IMR-90 (cell line): ENCODE measurements at regions not wholly inside any gene's neighbourhood (a gene's known extent, or its start where the extent isn't known, plus 50 kb on each side); places are given as distances from the start of the nearest gene placed in this dataset.

Experiments used
- ATAC-seq: fragments of 200-7000 bp; cut with Tn5 transposase; 2 replicates; pipeline ENCODE4 v1.9.1; 2020; ENCODE audit warnings: low read depth, mild to moderate bottlenecking, moderate library complexity
- BruUV-seq: library from RNA; stranded (reverse); fragments of 400-500 nt; replicated peaks from 2 replicates; lab custom pipeline; 2021; lab: Mats Ljungman, UMichigan
- CTCF ChIA-PET: fragments of 300-600 bp; formaldehyde crosslinking; extraction: SDS; loops from one replicate; lab custom pipeline; 2021; ENCODE audit warnings: antibody characterized with exemption; lab: Yijun Ruan, JAX
- POLR2A ChIA-PET: fragments of 300-600 bp; sonication (Branson Sonifier 250); formaldehyde crosslinking; loops from one replicate; lab custom pipeline; 2022; ENCODE audit warnings: antibody characterized with exemption; ENCODE audit not compliant: unreplicated experiment; lab: Charles Lee
- DNase-seq: peaks from one replicate; pipeline ENCODE4 v3.0.0; 2013
- H2AFZ ChIP-seq: replicated peaks from 2 replicates; pipeline ENCODE3; 2013; ENCODE audit warnings: low read length, mild to moderate bottlenecking; ENCODE audit not compliant: poor library complexity
- H2AK5ac ChIP-seq: 2 replicates; pipeline ENCODE4 v1.6.1; 2013; ENCODE audit warnings: low read depth, low read length, inconsistent platforms
- H2AK9ac ChIP-seq: replicated peaks from 2 replicates; pipeline ENCODE3; 2013; ENCODE audit warnings: mild to moderate bottlenecking, low read depth, low read length, moderate library complexity; ENCODE audit not compliant: poor library complexity
- H2BK120ac ChIP-seq: 2 replicates; pipeline ENCODE4 v1.6.1; 2013; ENCODE audit warnings: low read depth, low read length, inconsistent platforms
- H2BK15ac ChIP-seq: 3 replicates; pipeline ENCODE4 v1.6.1; 2013; ENCODE audit warnings: low read depth, low read length, inconsistent platforms
- H2BK20ac ChIP-seq: 2 replicates; pipeline ENCODE4 v1.6.1; 2013; ENCODE audit warnings: low read depth, mild to moderate bottlenecking, inconsistent platforms, low read length, moderate library complexity
- H2BK5ac ChIP-seq: 2 replicates; pipeline ENCODE4 v1.6.1; 2013; ENCODE audit warnings: mild to moderate bottlenecking, low read depth, low read length, inconsistent platforms; ENCODE audit not compliant: poor library complexity, severe bottlenecking
- H3K14ac ChIP-seq: replicated peaks from 2 replicates; pipeline ENCODE4 v1.6.1; 2013; ENCODE audit warnings: low read depth, low read length, inconsistent platforms
- H3K18ac ChIP-seq: 2 replicates; pipeline ENCODE4 v1.6.1; 2013; ENCODE audit warnings: low read depth, low read length, control low read depth
- H3K23ac ChIP-seq: 2 replicates; pipeline ENCODE4 v1.6.1; 2013; ENCODE audit warnings: low read depth, low read length, inconsistent platforms
- H3K27ac ChIP-seq: 2 replicates; pipeline ENCODE4 v1.5.1; 2013; ENCODE audit warnings: mild to moderate bottlenecking, control low read depth, low read length; ENCODE audit not compliant: insufficient read depth
- H3K27me3 ChIP-seq: 2 replicates; pipeline ENCODE4 v1.6.1; 2013; ENCODE audit warnings: low read length; ENCODE audit not compliant: control insufficient read depth, insufficient read depth
- H3K36me3 ChIP-seq: 2 replicates; pipeline ENCODE4 v1.6.1; 2013; ENCODE audit warnings: low read length, mixed read lengths; ENCODE audit not compliant: control insufficient read depth, insufficient read depth
- H3K4ac ChIP-seq: 2 replicates; pipeline ENCODE4 v1.6.1; 2013; ENCODE audit warnings: low read depth, low read length, inconsistent platforms
- H3K4me1 ChIP-seq: 2 replicates; pipeline ENCODE4 v1.6.1; 2013; ENCODE audit warnings: low read length, mixed read lengths; ENCODE audit not compliant: control insufficient read depth, insufficient read depth
- H3K4me2 ChIP-seq: 2 replicates; pipeline ENCODE4 v1.6.1; 2013; ENCODE audit warnings: low read depth, mild to moderate bottlenecking, control low read depth, low read length, moderate library complexity
- H3K4me3 ChIP-seq: 2 replicates; pipeline ENCODE4 v1.5.1; 2013; ENCODE audit warnings: low read depth, mild to moderate bottlenecking, control low read depth, low read length, moderate library complexity; ENCODE audit not compliant: insufficient read depth
- H3K56ac ChIP-seq: 2 replicates; pipeline ENCODE4 v1.6.1; 2013; ENCODE audit warnings: low read length, inconsistent platforms; ENCODE audit not compliant: insufficient read depth; ENCODE audit errors: extremely low read depth
- H3K79me1 ChIP-seq, 2 experiments: 2 replicates each; pipeline ENCODE4 v1.6.1; 2013; ENCODE audit warnings: low read length in 2 of 2, inconsistent platforms in 1 of 2, low read depth in 1 of 2
- H3K9ac ChIP-seq: 2 replicates; pipeline ENCODE4 v1.6.1; 2013; ENCODE audit warnings: low read depth, low read length, control low read depth
- H3K9me1 ChIP-seq: 2 replicates; pipeline ENCODE4 v1.6.1; 2013; ENCODE audit warnings: low read length, inconsistent platforms; ENCODE audit not compliant: insufficient read depth
- H3K9me3 ChIP-seq: 2 replicates; pipeline ENCODE4 v1.6.1; 2013; ENCODE audit warnings: low read length; ENCODE audit not compliant: control insufficient read depth, insufficient read depth
- H4K20me1 ChIP-seq: 2 replicates; pipeline ENCODE4 v1.6.1; 2013; ENCODE audit warnings: low read length, inconsistent platforms; ENCODE audit not compliant: insufficient read depth
- H4K5ac ChIP-seq: 2 replicates; pipeline ENCODE4 v1.6.1; 2013; ENCODE audit warnings: mild to moderate bottlenecking, low read depth, low read length, control low read depth
- H4K8ac ChIP-seq, 2 experiments: 2 replicates each; pipeline ENCODE4 v1.6.1; 2013; ENCODE audit warnings: low read depth in 2 of 2, low read length in 2 of 2, control low read depth in 1 of 2, inconsistent platforms in 1 of 2
- H4K91ac ChIP-seq: 2 replicates; pipeline ENCODE4 v1.6.1; 2013; ENCODE audit warnings: low read depth, low read length, inconsistent platforms; ENCODE audit not compliant: insufficient read depth
- MXI1 ChIP-seq: IDR thresholded peaks from 2 replicates; pipeline ENCODE4 v1.6.1; 2012; ENCODE audit warnings: low read depth, mild to moderate bottlenecking, low read length, moderate library complexity, borderline replicate concordance
- POLR2A ChIP-seq: IDR thresholded peaks from 2 replicates; pipeline ENCODE4 v1.6.1; 2012; ENCODE audit warnings: mild to moderate bottlenecking, low read depth, low read length
- RAD21 ChIP-seq: IDR thresholded peaks from 2 replicates; pipeline ENCODE4 v1.6.1; 2012; ENCODE audit warnings: low read length, improper control_type of control experiment
- RCOR1 ChIP-seq: IDR thresholded peaks from 2 replicates; pipeline ENCODE4 v1.6.1; 2012; ENCODE audit warnings: mild to moderate bottlenecking, low read length, improper control_type of control experiment; ENCODE audit not compliant: insufficient replicate concordance
- WGBS, 2 experiments: methylation state at CpG; one replicate each; pipeline versions ENCODE4 v1.1.5 to v1.1.7; 2013; ENCODE audit warnings: missing lambda C conversion rate in 2 of 2; ENCODE audit not compliant: insufficient read length in 1 of 2; ENCODE audit errors: extremely low coverage in 2 of 2; 5-methylcytosine and 5-hydroxymethylcytosine counted together
- dilution Hi-C: fragments of 300-500 bp; cut with HindIII; formaldehyde crosslinking; loops from one replicate; pipeline ENCODE4 v1.14.3; 2018; ENCODE audit warnings: low sequenced_read_pairs; ENCODE audit not compliant: unreplicated experiment
- in situ Hi-C: fragments of 300-500 bp; cut with MboI; formaldehyde crosslinking; loops from 3 replicates; pipeline ENCODE4 v1.14.3; 2019; ENCODE audit warnings: low sequenced_read_pairs, inconsistent platforms, mixed read lengths
- intact Hi-C: fragments of 100-400 bp; cut with micrococcal nuclease; formaldehyde crosslinking; loops from 2 replicates; pipeline ENCODE4 v1.10.0; 2022

GRCh38 chr15:53840681-53841080, 81.2 kb upstream of the WDR72 start:
- Histone ChIP-seq H3K56ac (no peak overlapping the region), H2BK15ac (no peak overlapping the region), H3K9me3 (peaks cover 5% of the 10 kb centered on the region; the same call in 1 of the 2 replicates), H3K14ac (no peak overlapping the region), H2AK5ac (no peak overlapping the region), H4K5ac (no peak overlapping the region), H3K27ac (no peak overlapping the region), H2BK20ac (no peak overlapping the region), H3K23ac (no peak overlapping the region), H3K9ac (no peak overlapping the region), H2AK9ac (no peak overlapping the region), H2BK120ac (no peak overlapping the region), H4K91ac (no peak overlapping the region), H3K4ac (no peak overlapping the region), H3K4me2 (no peak overlapping the region), H3K36me3 (no peaks in the 10 kb centered on the region), H3K27me3 (no peaks in the 10 kb centered on the region), H3K9me1 (no peaks in the 10 kb centered on the region), H3K4me1 (no peaks in the 10 kb centered on the region), H2BK5ac (no peak overlapping the region), H3K4me3 (no peak overlapping the region), H4K8ac (no peak overlapping the region), H2AFZ (no peak overlapping the region), H4K20me1 (no peaks in the 10 kb centered on the region), H3K79me1 (no peaks in the 10 kb centered on the region), H3K18ac (no peak overlapping the region)
- TF ChIP-seq RAD21 (no peak), POLR2A (no peak), RCOR1 (no peak), MXI1 (no peak)
- DNase-seq: no peak
- CTCF ChIA-PET: no interaction called here
- BruUV-seq: no TSS peak
- in situ Hi-C loops (no loop called here), intact Hi-C loops (no loop called here), dilution Hi-C loops (no loop called here)
- ATAC-seq: no peak
- 86% methylated on average over 1 of the region's 2 CpGs; no CpG with 5 or more reads in 1 of the 2 experiments for WGBS, 2 experiments
- POLR2A ChIA-PET: no interaction called here
